Activated B cell treated with CpG ODN at 0.5 μM for 24 hours (primary cell): ENCODE measurements at regions not wholly inside any gene's neighbourhood (a gene's known extent, or its start where the extent isn't known, plus 50 kb on each side); places are given as distances from the start of the nearest gene placed in this dataset.
A peak's percentile ranks its signal among the peaks of the same experiment; 100 is the strongest.
"Not testable (repeated sequence)": the region's sequence is repeated elsewhere in the genome, so short reads cannot be mapped to it uniquely, and the experiment has no call there.

Source experiments
- ATAC-seq: fragments of 200-7000 bp; cut with Tn5 transposase; one replicate; pipeline ENCODE4 v1.10.0; 2021; ENCODE audit warnings: low read depth, mild to moderate bottlenecking, moderate library complexity
- CTCF ChIA-PET: fragments of 350-600 bp; sonication (Branson Sonifier 250); formaldehyde crosslinking; loops from one replicate; lab custom pipeline; 2021; ENCODE audit warnings: antibody characterized with exemption; lab: Charles Lee
- POLR2A ChIA-PET: fragments of 350-600 bp; sonication (Branson Sonifier 250); formaldehyde crosslinking; loops from one replicate; lab custom pipeline; 2021; ENCODE audit warnings: antibody characterized with exemption; lab: Charles Lee
- DNase-seq: peaks from one replicate; pipeline ENCODE4 v3.0.0; 2022
- H3K27ac Mint-ChIP-seq: one replicate; pipeline ENCODE4 v1.8.0; 2020; ENCODE audit warnings: mixed read lengths
- H3K27me3 Mint-ChIP-seq: one replicate; pipeline ENCODE4 v1.8.0; 2021; ENCODE audit warnings: mixed read lengths
- H3K36me3 Mint-ChIP-seq: one replicate; pipeline ENCODE4 v1.8.0; 2021; ENCODE audit warnings: low read depth, mixed read lengths
- H3K4me1 Mint-ChIP-seq: one replicate; pipeline ENCODE4 v1.8.0; 2021; ENCODE audit warnings: mixed read lengths
- H3K4me3 Mint-ChIP-seq: one replicate; pipeline ENCODE4 v1.8.0; 2020; ENCODE audit warnings: mild to moderate bottlenecking, mixed read lengths
- H3K9me3 Mint-ChIP-seq: one replicate; pipeline ENCODE4 v1.8.0; 2020; ENCODE audit warnings: mixed read lengths
- CTCF ChIP-seq: fragments of 200-600 bp; IDR thresholded peaks from one replicate; pipeline ENCODE4 v1.8.0; 2022; ENCODE audit warnings: antibody characterized with exemption, mild to moderate bottlenecking
- intact Hi-C: fragments of 100-400 bp; cut with micrococcal nuclease; formaldehyde crosslinking; loops from one replicate; pipeline ENCODE4 v1.15.1; 2024

- Mint-ChIP-seq H3K27ac (no peak overlapping the region), H3K4me1 (peaks cover 2% of the 10 kb centered on the region), H3K27me3 (peaks cover 7% of the 10 kb centered on the region), H3K9me3 (no peaks in the 10 kb centered on the region), H3K4me3 (no peak overlapping the region), H3K36me3 (no peaks in the 10 kb centered on the region)
- CTCF ChIA-PET = no interaction called here
- DNase-seq (no peak), ATAC-seq (no peak)
- intact Hi-C loops = no loop called here
- no peak for TF ChIP-seq CTCF
- POLR2A ChIA-PET = no interaction called here
Observed at GRCh38 chr22:44620841-44621257, 81.2 kb upstream of the PRR5 start.

GRCh38 chr22:44620129-44620840 is 81.7 kb upstream of the PRR5 start:
- Mint-ChIP-seq H3K4me1 (peaks cover 2% of the 10 kb centered on the region), H3K9me3 (no peaks in the 10 kb centered on the region), H3K4me3 (no peak overlapping the region), H3K27ac (no peak overlapping the region), H3K36me3 (no peaks in the 10 kb centered on the region), H3K27me3 (peaks cover 9% of the 10 kb centered on the region)
- ATAC-seq = peak; percentile 61
- intact Hi-C loops = no loop called here
- POLR2A ChIA-PET = no interaction called here
- TF ChIP-seq CTCF = no peak
- CTCF ChIA-PET = no interaction called here
- DNase-seq = peak; percentile 32

DNA sequence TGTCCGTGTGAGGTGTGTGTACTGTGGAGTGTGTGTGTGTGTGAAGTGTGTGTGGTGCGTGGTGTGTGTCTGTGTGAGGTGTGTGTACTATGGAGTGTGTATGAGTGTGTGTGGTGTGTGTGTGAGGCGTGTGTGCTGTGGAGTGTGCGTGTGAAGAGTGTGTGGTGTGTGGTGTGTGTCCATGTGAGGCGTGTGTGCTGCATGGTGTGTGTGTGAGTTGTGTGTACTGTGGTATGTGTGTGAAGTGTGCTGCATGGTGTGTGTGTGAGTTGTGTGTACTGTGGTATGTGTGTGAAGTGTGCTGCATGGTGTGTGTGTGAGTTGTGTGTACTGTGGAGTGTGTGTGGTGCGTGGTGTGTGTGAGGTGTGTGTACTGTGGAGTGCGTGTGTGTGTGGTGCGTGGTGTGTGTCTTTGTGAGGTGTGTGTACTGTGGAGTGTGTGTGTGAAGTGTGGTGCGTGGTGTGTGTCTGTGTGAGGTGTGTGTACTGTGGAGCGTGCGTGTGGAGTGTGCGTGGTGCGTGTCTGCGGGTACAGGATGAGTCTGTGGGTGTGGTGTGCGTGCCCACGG is 82.4 kb upstream of the PRR5 start:
- H3K4me1 Mint-ChIP-seq, POLR2A ChIA-PET, H3K27ac Mint-ChIP-seq, H3K9me3 Mint-ChIP-seq, ATAC-seq, CTCF ChIA-PET, intact Hi-C loops, H3K4me3 Mint-ChIP-seq, H3K36me3 Mint-ChIP-seq, DNase-seq, H3K27me3 Mint-ChIP-seq: not testable (repeated sequence)

GRCh38 chr22:44618910-44619309 is 83.1 kb upstream of the PRR5 start:
- H3K9me3 Mint-ChIP-seq, intact Hi-C loops, H3K27ac Mint-ChIP-seq, DNase-seq, H3K4me3 Mint-ChIP-seq, CTCF ChIA-PET, H3K36me3 Mint-ChIP-seq, ATAC-seq, H3K4me1 Mint-ChIP-seq, POLR2A ChIA-PET, H3K27me3 Mint-ChIP-seq: not testable (repeated sequence)

DNA sequence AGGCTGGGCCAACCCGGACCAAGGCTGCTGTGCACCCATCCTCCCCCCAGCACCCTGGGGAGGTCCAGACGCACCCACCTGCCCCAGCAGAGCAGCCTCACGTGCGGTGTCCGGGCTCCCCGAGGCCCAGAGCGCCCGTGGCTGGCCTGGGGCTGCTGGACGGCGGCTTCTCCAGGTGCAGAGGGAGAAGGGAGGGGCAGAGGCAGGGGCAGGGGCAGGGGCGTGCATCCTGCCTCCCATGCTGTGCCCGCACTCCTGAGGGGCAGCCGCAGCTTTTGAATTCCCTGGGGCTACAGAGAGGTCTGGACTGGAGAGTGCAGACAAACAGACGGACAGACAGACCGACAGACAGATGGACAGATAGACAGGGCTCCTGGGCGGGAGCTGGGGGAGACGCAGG is 83.6 kb upstream of the PRR5 start:
- Mint-ChIP-seq H3K4me3 (no peak overlapping the region), H3K4me1 (peaks cover 2% of the 10 kb centered on the region), H3K27me3 (peaks cover 6% of the 10 kb centered on the region), H3K27ac (no peak overlapping the region), H3K36me3 (no peaks in the 10 kb centered on the region), H3K9me3 (peaks cover 2% of the 10 kb centered on the region)
- ChIA-PET POLR2A (no interaction called here), CTCF (no interaction called here)
- DNase-seq (no peak), ATAC-seq (no peak)
- intact Hi-C loops = no loop called here
- TF ChIP-seq CTCF = no peak

- ChIA-PET CTCF (no interaction called here), POLR2A (no interaction called here)
- Mint-ChIP-seq H3K27ac (no peak overlapping the region), H3K4me1 (peaks cover 2% of the 10 kb centered on the region), H3K36me3 (no peaks in the 10 kb centered on the region), H3K4me3 (no peak overlapping the region), H3K9me3 (peaks cover 4% of the 10 kb centered on the region), H3K27me3 (peaks cover 5% of the 10 kb centered on the region)
- ATAC-seq = no peak
- no peak for DNase-seq
- TF ChIP-seq CTCF = no peak
- intact Hi-C loops = no loop called here
Observed at GRCh38 chr22:44617828-44618227, 84.2 kb upstream of the PRR5 start.
